Erythroblast (primary cell): ENCODE measurements at regions not wholly inside any gene's neighbourhood (a gene's known extent, or its start where the extent isn't known, plus 50 kb on each side); places are given as distances from the start of the nearest gene placed in this dataset.

Source experiments
- GATA1 ChIP-seq: IDR thresholded peaks from 2 replicates; pipeline ENCODE4 v1.6.1; 2011; ENCODE audit warnings: low read depth, mild to moderate bottlenecking, control low read depth, low read length, moderate library complexity
- POLR2A ChIP-seq: IDR thresholded peaks from 2 replicates; pipeline ENCODE4 v1.6.1; 2011; ENCODE audit warnings: mild to moderate bottlenecking, low read length

- TF ChIP-seq POLR2A (no peak), GATA1 (no peak)
Observed at GRCh38 chr10:60595852-60596251, 182.4 kb upstream of the CDK1 start.
